LNCAP (cell line): ENCODE measurements at regions not wholly inside any gene's neighbourhood (a gene's known extent, or its start where the extent isn't known, plus 50 kb on each side); places are given as distances from the start of the nearest gene placed in this dataset.

Experiments used
- TF ChIP-seq, protein P1 (sequence below): fragments of 450-650 bp; IDR thresholded peaks from 2 replicates; pipeline ENCODE4 v1.5.1; 2017; ENCODE audit warnings: mild to moderate bottlenecking

DNA sequence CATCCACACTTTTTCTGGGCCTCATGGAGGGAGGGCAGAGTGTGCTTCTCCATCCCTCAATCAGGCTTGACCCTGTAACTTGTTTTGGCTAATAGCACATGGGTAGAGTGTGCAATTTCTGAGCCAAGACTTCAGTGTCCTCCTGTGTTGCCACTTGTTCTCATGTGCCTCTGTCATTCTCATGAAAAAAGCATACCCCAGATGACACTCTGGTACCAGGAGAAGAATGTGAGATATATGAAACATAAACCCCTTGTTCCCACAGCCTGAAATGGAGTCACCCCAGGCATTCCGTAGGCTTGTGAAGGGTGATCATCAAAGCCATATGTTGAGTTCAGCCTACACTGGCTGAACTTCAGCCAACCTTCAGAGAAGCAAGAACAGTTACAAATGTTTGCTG, 239.2 kb upstream of the MIR17HG start:
- TF ChIP-seq, protein P1, sequence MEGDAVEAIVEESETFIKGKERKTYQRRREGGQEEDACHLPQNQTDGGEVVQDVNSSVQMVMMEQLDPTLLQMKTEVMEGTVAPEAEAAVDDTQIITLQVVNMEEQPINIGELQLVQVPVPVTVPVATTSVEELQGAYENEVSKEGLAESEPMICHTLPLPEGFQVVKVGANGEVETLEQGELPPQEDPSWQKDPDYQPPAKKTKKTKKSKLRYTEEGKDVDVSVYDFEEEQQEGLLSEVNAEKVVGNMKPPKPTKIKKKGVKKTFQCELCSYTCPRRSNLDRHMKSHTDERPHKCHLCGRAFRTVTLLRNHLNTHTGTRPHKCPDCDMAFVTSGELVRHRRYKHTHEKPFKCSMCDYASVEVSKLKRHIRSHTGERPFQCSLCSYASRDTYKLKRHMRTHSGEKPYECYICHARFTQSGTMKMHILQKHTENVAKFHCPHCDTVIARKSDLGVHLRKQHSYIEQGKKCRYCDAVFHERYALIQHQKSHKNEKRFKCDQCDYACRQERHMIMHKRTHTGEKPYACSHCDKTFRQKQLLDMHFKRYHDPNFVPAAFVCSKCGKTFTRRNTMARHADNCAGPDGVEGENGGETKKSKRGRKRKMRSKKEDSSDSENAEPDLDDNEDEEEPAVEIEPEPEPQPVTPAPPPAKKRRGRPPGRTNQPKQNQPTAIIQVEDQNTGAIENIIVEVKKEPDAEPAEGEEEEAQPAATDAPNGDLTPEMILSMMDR, result no peak

DNA sequence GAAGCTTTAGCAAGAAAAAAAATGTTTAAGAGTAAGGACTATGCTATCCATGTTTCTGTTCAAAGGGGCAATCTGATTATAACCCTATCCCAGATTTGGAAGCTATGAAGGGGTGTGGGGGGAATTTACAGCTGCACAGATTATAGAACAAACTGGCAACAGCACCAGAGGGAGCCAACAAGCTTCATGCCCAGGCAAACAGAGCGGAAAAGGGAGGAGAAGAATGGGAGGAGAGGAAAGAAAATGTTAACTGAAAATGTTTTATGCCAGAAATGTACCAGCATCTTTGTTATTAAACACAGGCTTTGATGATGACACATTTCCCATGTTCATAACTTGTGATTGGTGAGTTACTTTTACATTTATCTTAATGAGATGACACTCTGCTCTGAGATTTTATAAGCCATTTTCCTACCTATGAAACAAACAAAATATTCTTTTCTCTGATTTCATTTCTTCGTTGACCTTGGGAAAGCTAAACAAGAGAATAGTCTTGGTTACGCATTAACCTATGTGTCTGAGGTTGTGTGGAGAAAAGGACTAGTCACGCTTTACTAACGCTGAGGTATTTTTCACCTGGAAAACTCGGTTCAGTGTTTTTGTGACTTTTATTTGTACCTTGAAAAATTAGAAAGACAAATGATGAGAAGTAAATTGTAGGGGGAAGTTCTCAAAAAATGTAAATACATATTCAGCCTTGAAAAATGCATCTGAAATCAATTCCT, 235.8 kb upstream of the MIR17HG start:
- TF ChIP-seq, protein P1, result no peak

DNA sequence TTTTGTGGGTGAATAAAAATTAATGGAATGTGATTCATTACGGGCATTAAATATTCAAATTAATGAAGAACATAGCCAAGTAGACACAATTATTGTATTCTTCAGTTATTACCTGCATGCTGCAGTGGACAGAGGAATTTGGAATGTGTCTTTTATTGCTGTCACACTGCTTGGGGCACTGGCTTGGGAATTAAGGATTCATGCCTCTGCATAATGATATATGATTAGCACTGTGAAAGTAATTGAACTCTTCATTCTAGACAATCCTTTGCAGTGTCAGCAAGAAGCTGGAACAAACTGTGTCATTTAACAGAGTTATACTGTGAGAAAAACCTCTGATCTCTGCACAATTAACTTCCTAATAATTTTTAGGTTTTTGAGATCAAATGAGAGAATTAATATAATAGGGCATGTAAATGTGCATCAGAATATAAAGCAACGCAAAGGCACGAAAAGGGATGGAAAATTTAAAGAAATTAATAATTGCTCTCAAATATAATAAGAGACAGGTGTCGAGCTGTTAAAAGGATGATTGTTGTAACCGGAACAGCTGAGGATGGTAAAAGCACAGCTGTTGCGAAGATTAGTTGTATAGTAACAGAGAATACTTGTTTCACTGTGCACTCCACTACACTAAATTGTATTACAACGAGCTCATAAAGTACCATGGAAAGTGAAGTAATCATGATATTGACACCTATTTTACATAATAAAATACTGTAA, 235.1 kb upstream of the MIR17HG start:
- TF ChIP-seq, protein P1, result no peak

DNA sequence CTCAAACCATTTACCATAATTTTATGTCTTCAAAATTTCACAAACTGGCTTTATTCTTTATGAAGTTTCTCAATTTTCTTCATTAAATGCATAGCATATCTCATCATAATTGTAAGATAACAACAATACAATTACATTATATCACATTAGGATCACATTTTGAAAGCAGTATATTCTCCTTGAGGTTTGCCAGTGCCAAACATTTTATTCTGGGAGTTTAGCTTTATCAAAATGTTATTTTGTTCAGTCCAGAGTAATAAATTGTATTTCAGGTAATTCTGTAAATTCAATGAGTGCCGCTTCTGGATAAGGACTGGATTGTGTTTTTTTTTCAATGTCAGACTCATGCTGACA, 234.6 kb upstream of the MIR17HG start:
- TF ChIP-seq, protein P1, result no peak

DNA sequence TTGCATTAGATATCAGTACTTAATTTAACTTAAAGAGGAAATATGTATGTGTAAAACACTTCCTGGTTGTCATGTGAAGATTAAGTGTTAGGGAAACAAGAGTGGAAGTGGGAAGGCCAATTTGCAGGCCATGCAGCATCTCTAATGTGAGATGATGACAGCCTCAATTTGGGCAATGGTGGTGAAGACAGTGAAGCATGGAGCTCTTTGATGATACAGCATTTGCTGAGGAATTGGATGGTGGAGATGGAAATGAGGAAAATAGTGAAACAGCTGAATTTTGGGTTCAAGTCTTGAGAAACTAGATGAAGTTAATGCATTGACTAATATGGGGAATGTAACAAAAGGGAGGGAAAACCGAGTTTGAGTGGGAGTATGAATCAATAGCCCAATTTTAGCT, 231.7 kb upstream of the MIR17HG start:
- TF ChIP-seq, protein P1, result no peak

DNA sequence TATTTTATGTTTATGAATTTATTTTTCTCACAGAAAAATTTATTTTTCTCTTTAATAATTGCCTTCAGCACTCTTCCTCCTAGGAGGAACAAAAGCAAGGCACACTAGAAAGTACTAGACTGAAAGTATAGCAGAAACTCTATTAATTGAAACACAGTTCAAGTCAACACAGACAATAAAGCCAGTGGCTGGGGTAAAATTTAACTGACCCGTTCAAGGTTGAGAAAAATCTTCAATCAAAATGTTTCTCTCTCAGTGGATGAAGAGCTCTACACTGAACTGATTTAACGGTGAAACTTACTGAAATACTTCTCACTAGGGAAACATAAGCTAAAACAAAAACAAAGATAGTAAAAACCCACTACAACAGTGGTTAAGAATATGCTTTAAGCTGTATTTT, 230.1 kb upstream of the MIR17HG start:
- TF ChIP-seq, protein P1, result no peak

DNA sequence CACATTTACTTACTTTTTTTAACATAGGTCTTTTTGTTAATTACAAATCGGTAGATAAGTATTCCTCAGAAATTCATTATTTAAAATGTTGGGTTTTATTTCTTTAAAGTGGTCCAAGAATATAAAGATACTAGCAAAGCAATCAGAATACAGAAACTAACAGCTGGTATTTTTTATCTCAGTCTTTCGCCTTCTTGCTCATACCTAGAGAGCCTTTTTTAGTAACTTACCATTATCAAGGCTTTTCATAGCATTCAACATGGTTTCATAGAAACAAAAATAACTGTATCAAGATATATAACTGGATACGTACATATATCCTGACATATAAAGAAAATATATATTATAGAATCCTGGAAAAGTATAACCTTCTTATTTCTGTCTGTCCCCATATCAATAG, 227.8 kb upstream of the MIR17HG start:
- TF ChIP-seq, protein P1, result no peak
